ENCODE measurements at regions not wholly inside any gene's neighbourhood (a gene's known extent, or its start where the extent isn't known, plus 50 kb on each side); places are given as distances from the start of the nearest gene placed in this dataset.
"Not testable (repeated sequence)": the region's sequence is repeated elsewhere in the genome, so short reads cannot be mapped to it uniquely, and the experiment has no call there.

DNA sequence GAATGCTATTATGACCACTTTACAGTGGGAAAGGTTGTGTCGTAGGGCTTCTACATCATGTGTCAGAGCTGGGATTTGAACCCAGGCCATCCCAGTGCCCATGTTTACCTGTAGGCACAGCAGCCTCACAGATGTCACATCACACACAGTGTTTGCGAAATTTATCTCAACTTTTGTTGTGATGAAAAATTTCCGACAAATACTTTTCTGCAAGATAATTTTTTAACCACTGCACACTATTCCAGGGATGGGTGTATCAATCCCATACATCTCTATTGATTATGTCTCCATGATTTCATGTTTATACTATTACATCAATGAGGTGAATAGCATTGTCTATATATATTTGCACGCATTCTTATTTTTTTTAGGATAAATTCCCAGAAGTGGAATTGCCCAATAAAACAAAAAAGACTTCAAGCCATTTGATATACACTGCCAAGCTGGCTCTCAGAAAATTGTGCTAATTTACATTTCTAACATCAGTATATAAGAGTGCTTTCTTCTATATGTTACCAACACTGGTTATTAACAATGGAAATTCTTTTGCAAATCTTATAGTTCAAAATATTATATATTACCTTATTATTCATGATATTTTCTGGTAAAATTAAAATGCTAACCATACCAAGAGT lies 189.1 kb upstream of the ZNF217 start:
- in situ Hi-C loops (cut with MboI; ENCODE audit: low pct_unique_long_range_greater_than_20kb, low sequenced_read_pairs, unreplicated experiment), result no loop called here
- DNase-seq (ENCODE audit: low spot score), result no peak
- TF ChIP-seq, protein P1, sequence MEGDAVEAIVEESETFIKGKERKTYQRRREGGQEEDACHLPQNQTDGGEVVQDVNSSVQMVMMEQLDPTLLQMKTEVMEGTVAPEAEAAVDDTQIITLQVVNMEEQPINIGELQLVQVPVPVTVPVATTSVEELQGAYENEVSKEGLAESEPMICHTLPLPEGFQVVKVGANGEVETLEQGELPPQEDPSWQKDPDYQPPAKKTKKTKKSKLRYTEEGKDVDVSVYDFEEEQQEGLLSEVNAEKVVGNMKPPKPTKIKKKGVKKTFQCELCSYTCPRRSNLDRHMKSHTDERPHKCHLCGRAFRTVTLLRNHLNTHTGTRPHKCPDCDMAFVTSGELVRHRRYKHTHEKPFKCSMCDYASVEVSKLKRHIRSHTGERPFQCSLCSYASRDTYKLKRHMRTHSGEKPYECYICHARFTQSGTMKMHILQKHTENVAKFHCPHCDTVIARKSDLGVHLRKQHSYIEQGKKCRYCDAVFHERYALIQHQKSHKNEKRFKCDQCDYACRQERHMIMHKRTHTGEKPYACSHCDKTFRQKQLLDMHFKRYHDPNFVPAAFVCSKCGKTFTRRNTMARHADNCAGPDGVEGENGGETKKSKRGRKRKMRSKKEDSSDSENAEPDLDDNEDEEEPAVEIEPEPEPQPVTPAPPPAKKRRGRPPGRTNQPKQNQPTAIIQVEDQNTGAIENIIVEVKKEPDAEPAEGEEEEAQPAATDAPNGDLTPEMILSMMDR (IDR thresholded peaks at IDR 0.05; ENCODE audit: extremely low read depth, insufficient read depth, missing control alignments), result no peak

DNA sequence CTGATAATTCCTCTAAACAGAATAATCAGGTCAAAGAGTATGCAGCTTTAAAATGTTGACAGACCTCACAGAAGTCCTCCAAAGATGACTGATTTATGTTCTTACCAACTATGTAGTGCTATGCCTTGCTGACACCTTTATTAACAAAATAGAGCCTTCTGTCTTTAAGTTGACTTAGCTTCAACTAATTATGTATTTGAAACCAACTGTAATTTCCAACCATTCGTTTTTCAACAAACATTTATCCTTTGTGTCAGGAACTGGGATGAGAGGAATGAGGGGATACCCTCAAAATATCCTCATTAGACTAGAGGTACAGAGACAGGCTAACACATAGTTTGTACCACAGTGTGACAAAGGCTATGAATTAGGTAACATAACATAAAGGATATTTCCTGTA lies 186.2 kb upstream of the ZNF217 start:
- in situ Hi-C loops (cut with MboI; ENCODE audit: low pct_unique_long_range_greater_than_20kb, low sequenced_read_pairs, unreplicated experiment), result no loop called here
- TF ChIP-seq, protein P1 (IDR thresholded peaks at IDR 0.05; ENCODE audit: extremely low read depth, insufficient read depth, missing control alignments), result no peak

GRCh38 chr20:53778736-53779135 lies 185.1 kb upstream of the ZNF217 start:
- TF ChIP-seq, protein P1 (IDR thresholded peaks at IDR 0.05; ENCODE audit: extremely low read depth, insufficient read depth, missing control alignments), result no peak
- DNase-seq (ENCODE audit: low spot score), result no peak
- in situ Hi-C loops (cut with MboI; ENCODE audit: low pct_unique_long_range_greater_than_20kb, low sequenced_read_pairs, unreplicated experiment), result no loop called here

More for the DNA sequence above, 186.2 kb upstream of the ZNF217 start:
- DNase-seq (ENCODE audit: low spot score), result no peak

- TF ChIP-seq, protein P1 (IDR thresholded peaks at IDR 0.05; ENCODE audit: extremely low read depth, insufficient read depth, missing control alignments), result no peak
- no peak for DNase-seq (ENCODE audit: low spot score)
- in situ Hi-C loops (cut with MboI; ENCODE audit: low pct_unique_long_range_greater_than_20kb, low sequenced_read_pairs, unreplicated experiment), result no loop called here
Observed at GRCh38 chr20:53778041-53778516, 184.4 kb upstream of the ZNF217 start.

- in situ Hi-C loops (cut with MboI; ENCODE audit: low pct_unique_long_range_greater_than_20kb, low sequenced_read_pairs, unreplicated experiment), result not testable (repeated sequence)
Observed at GRCh38 chr20:53777402-53777801, 183.8 kb upstream of the ZNF217 start.

DNA sequence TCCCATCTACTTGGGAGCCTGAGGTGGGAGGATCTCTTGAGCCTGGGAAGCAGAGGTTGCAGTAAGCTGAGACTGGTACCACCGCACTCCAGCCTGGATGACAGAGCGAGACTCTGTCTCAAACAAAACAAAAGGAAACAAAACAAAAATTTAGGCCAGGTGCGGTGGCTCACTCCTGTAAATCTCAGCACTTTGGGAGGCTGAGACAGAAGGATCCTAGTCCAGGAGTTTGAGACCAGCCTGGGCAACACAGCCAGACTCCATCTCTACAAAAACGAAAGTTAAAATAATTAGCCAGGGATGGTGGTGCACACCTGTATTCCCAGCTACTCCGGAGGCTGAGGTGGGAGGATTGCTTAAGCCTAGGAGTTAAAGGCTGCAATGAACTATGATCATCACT lies 183.2 kb upstream of the ZNF217 start:
- no peak for DNase-seq (ENCODE audit: low spot score)
- TF ChIP-seq, protein P1 (IDR thresholded peaks at IDR 0.05; ENCODE audit: extremely low read depth, insufficient read depth, missing control alignments), result no peak
- in situ Hi-C loops (cut with MboI; ENCODE audit: low pct_unique_long_range_greater_than_20kb, low sequenced_read_pairs, unreplicated experiment), result no loop called here

More at GRCh38 chr20:53777402-53777801, 183.8 kb upstream of the ZNF217 start:
- DNase-seq (ENCODE audit: low spot score), result not testable (repeated sequence)

- in situ Hi-C loops (cut with MboI; ENCODE audit: low pct_unique_long_range_greater_than_20kb, low sequenced_read_pairs, unreplicated experiment), result no loop called here
- DNase-seq (ENCODE audit: low spot score), result no peak
- TF ChIP-seq, protein P1 (IDR thresholded peaks at IDR 0.05; ENCODE audit: extremely low read depth, insufficient read depth, missing control alignments), result no peak
Observed at GRCh38 chr20:53774461-53775203, 181.0 kb upstream of the ZNF217 start.
